ENCODE measurements at regions not wholly inside any gene's neighbourhood (a gene's known extent, or its start where the extent isn't known, plus 50 kb on each side); places are given as distances from the start of the nearest gene placed in this dataset.

DNA sequence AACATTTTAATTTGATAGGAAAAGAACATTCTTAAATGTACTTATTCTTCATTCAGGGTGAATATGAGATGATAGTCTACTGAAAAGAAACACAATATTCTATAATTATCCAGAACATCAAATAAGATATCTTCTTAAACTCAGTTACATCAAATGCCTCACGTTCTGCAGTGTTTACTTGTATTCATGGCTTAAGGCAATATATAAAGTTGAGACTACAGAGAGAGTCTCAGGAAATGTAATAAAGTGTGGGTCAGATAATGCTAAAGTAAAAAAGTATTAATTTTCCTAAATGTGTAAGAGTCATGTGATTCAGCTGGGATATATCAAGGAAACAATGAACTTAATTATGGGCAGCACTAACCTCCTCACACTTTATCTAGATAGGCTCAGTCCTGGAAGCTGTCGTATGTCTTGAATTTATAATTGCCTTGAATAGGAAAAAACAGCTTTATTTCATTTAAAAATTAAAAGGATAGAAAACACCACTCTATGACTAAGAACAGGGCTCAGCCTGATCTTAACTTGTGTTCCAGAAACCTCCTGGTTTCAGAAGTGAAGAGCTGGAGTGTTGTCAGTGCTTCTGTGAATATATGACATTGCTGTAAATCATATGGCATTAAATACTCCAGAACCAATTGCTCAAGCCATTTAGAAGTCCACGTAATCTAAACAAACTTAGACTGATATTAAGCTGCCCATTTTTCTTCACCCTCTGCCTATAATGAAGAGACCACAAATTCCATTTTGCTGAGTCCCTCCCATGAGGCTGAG lies 240.2 kb downstream of the FSIP2 start:
- TF ChIP-seq, protein P1, sequence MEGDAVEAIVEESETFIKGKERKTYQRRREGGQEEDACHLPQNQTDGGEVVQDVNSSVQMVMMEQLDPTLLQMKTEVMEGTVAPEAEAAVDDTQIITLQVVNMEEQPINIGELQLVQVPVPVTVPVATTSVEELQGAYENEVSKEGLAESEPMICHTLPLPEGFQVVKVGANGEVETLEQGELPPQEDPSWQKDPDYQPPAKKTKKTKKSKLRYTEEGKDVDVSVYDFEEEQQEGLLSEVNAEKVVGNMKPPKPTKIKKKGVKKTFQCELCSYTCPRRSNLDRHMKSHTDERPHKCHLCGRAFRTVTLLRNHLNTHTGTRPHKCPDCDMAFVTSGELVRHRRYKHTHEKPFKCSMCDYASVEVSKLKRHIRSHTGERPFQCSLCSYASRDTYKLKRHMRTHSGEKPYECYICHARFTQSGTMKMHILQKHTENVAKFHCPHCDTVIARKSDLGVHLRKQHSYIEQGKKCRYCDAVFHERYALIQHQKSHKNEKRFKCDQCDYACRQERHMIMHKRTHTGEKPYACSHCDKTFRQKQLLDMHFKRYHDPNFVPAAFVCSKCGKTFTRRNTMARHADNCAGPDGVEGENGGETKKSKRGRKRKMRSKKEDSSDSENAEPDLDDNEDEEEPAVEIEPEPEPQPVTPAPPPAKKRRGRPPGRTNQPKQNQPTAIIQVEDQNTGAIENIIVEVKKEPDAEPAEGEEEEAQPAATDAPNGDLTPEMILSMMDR (IDR thresholded peaks at IDR 0.05; ENCODE audit: borderline replicate concordance, extremely low read depth, low read length, poor library complexity, severe bottlenecking): no peak
- no peak for TF ChIP-seq EZH2 (IDR thresholded peaks at IDR 0.05; ENCODE audit: borderline replicate concordance, low read depth, low read length, severe bottlenecking)

Data from DND-41 (cell line).